OCI-LY7 (cell line): ENCODE measurements at regions not wholly inside any gene's neighbourhood (a gene's known extent, or its start where the extent isn't known, plus 50 kb on each side); places are given as distances from the start of the nearest gene placed in this dataset.

ENCODE experiments used
- CTCF ChIP-seq: fragments of 200-600 bp; sonication (generic); conservative IDR thresholded peaks from 2 replicates; pipeline ENCODE4 v1.5.1; 2014; ENCODE audit warnings: mild to moderate bottlenecking, antibody characterized with exemption, low read length, moderate library complexity, mixed read lengths
- EZH2phosphoT487 ChIP-seq: fragments of 200-600 bp; sonication (generic); IDR thresholded peaks from 2 replicates; pipeline ENCODE4 v1.6.1; 2018; ENCODE audit warnings: low read depth, borderline replicate concordance, mild to moderate bottlenecking, mixed run types, antibody characterized with exemption, low read length, moderate library complexity, mixed read lengths

GRCh38 chr16:63652091-63652490, 1469.8 kb downstream of the CDH11 start:
- TF ChIP-seq CTCF (no peak), EZH2phosphoT487 (no peak)
